GM18861 (cell line): ENCODE measurements at regions not wholly inside any gene's neighbourhood (a gene's known extent, or its start where the extent isn't known, plus 50 kb on each side); places are given as distances from the start of the nearest gene placed in this dataset.

ENCODE experiments used
- ATAC-seq: cut with Tn5 transposase; IDR thresholded peaks from one replicate; pipeline ENCODE4 v1.9.1; 2021; ENCODE audit not compliant: unreplicated experiment

DNA sequence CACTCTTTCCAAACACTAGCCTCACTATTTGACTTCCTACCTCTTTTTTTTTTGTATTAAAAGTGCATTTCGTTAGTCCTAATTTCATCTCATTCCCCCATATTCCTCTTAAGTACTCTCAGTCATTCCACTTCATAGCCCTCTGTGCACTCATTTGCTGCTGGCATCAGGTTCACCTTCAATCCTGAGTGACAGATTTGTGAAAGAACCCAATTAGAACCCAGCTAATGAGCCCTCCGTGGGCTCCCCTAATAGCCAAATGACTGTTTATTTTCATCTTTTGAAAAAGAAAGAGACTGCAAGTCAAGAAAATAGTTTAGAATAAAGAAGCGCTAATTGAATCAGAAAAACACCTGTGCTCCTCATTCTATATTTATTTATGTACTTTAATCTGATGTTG is 512.1 kb upstream of the LRATD1 start:
- no peak for ATAC-seq

DNA sequence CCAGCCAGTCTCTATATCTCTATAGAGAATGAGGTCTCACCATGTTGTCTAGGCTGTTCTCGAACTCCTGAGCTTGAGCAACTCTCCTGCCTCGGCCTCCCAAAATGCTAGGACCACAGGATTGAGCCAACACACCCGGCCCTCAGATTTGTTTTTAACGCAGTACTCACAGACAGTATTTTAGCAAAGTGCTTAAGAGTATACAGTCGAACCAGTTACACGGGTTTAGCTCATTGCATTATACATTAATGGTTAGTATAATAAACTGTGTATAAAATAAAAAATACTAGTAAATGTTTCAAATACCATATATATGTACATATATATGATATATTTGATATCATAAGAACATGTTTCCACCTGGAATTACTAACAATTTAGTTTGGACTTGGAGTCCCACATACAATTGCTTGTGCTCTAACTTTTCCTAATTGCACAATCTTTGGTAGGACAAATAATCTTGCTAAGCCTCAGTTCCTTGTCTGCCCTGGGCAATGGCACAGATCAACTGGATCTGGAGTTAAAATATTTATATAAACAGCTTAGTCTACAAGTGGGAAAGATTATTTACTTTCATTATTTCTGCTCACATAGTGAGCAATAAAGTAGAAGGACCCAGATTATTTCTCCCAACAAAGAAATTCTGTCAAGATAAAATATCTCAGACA is 508.9 kb upstream of the LRATD1 start:
- no peak for ATAC-seq

DNA sequence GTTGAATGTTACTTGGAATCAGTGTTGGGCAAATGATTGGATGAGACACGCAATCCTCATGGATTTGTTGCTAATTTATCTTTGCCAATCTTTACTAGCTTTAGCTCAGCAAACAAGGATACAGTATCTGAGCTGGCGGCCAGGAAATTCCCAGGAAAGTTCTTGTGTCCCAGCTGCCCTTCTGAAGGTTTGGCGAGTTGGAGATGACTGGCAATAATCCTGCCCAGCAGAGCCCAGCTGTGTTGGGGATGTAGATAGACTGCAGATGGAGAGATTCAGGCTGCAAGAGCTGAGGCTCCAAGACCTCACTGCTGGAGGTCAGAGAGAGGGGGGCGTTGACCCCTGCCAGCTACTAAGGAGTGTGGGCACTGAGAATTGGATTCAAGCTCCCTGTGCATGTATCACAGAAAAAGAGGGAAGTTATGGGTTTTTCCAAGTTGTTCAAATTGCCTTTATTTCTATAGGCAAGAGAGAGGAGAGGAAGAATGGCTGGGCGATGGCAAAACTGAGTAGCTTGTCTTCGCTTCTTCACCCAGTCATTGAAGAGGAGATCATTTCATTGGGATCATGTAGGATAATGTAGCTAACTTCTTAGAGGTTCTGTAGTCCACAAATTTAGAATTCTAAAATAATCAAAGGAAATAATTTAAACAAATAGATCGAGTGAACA is 506.8 kb upstream of the LRATD1 start:
- ATAC-seq: no peak

DNA sequence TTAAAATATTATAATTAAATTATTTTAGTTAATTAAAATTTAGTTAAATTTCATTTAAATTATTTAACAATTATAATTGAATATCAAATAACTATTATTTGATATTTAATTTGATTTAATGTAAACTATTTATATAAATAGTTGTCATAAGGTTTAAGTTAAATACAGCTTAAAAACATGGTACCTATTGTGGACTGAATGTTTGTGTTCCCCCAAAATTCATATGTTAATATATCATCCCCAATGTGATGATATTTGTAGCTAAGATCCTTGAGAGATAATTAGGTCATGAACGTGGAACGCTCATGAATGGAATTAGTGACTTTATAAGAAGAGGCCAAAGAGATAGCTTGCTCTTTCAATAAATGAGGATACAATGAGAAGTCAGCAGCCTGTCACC is 505.7 kb upstream of the LRATD1 start:
- ATAC-seq: no peak

DNA sequence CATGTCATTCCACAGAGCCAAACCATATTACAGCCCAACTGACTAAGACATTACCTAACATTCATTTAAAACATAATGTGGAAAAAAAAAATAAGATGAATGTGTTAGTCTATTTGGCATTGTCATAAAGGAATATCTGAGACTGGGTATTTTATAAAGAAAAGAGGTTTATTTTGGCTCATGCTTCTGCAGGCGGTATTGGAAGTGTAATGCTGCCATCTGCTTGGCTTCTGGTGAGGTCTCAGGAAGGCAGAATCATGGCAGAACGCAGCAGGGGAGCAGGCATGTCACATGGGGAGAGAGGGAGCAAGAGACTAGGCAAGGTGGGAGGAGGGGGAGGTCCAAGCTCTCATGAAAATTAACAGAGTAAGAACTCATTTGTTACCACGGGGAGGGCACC is 504.8 kb upstream of the LRATD1 start:
- ATAC-seq: no peak

DNA sequence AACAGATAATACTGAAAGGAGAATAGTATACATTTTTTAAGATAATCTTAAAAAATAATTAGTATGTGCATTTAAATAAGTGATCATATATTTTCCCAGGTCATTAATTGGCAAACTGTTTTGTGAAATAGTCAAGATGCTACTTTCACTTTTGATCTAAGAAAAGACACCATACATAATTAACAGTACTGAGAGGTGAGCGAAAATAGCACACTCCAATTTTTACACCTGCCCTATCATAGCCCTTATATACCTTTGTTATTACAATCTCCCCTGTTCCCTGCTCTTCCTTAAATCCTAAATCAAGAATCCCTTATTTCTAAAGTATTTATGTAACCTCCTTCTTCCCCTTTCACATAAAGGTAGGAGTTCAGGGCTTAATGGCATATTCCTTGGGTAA is 500.1 kb upstream of the LRATD1 start:
- no peak for ATAC-seq

DNA sequence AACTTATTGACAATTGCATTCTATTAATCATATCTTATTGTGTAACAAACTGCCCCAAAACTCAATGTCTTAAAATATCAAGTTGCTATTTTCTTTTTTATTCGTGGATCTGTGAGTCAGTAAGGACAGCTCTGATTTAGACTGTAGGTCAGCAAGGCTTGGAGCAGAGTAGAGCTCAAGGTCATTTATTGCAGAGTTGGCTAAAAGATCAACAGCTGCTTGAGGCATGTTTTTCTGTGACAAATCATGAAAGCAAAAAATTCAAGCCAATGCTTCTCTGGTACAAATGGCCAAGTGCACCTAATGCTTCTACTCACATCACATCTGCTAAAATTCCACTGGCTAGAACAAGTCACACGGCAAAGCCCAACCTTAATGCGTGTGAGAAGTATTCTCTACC is 497.7 kb upstream of the LRATD1 start:
- ATAC-seq: no peak

DNA sequence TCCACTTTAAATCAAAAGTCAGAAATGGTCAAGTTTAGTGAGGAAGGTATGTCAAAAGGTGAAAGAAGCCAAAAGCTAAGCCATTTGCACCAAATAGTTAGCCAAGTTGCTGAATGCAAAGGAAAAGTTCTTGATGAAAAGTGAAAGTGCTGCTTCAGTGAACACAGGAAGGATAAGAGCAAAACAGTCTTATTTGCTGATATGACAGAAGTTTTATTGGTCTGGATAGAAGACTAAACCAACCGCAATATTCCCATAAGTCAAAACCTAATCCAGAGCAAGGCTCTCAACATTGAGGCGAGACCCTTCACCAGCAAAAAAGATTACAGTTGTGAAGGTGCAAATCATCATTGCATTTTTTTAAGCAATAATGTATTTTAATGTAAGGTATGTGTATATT is 496.5 kb upstream of the LRATD1 start:
- ATAC-seq: no peak

DNA sequence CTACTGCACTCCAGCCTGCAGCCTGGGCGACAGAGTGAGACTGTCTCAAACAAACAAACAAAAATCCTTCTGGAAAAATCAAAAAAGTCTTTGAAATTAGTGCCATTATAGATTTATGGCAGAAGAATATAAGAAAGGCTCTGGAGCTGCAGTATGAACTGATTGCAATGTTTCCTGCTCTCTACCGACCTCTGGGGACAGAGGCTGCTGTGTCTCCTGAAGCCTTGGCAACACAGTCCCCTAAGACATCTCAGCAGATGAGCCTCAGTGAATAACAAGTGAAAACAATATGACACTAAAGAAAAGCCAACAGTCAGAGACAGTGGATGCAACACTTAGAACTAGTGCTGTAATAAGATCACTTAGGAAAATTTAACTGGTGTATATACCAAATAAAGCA is 494.9 kb upstream of the LRATD1 start:
- no peak for ATAC-seq

DNA sequence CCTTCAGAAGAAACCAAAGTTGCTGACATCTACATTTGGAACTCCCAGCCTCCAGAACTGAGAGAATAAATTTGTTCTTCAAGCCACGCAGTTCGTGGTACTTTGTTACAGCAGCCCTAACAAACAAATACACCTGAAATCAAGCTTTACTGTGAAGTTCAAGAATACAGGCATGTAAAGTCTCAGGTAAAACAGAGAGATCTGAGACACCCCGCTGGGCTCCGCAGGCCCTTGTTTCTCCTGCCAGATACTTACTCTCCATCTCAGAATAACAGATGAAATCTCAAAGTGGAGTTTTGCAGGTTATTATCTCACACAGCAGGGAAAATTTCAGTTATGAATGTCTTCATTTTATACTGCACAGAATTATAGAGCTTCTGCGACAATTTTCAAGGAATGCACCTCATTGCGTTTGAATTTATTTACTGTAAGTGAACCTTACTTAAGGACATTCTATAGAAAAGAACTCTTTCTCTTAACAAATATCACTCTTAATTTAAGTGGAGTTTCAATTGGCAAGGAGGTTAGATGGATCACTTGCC is 492.4 kb upstream of the LRATD1 start:
- no peak for ATAC-seq

DNA sequence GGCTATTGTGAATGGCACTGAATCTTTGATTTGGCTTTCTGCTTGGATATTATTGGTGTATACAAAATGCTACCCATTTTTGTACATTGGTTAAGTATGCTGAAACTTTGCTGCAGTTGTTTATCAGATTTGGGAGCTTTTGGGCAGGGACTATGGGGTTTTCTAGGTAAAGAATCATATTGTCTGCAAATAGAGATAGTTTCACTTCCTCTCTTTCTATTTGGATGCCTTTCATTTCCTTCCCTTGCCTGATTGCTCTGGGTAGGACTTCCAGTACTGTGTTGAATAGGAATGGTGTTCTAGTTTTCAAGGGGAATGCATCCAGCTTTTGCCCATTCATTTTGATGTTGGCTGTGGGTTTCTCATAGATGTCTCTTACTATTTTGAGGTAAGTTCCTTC is 489.1 kb upstream of the LRATD1 start:
- ATAC-seq: no peak

DNA sequence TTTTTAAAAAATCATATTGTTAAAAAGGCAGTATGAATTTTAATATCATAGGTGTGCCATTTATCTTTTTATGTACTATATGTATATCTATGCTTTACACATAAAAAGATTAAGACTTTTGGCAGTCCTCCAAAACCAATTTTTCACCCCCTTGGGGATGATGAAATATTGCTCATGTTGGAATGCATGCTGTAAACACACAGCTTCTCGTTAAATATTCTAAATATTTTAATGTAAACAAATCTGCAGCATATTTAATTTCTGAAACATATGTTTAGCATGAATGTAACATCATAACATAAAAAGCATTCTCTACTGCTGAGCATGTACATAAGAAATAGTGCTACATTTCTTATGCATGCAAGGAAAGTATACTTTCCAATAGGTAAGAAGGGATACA is 484.3 kb upstream of the LRATD1 start:
- no peak for ATAC-seq

DNA sequence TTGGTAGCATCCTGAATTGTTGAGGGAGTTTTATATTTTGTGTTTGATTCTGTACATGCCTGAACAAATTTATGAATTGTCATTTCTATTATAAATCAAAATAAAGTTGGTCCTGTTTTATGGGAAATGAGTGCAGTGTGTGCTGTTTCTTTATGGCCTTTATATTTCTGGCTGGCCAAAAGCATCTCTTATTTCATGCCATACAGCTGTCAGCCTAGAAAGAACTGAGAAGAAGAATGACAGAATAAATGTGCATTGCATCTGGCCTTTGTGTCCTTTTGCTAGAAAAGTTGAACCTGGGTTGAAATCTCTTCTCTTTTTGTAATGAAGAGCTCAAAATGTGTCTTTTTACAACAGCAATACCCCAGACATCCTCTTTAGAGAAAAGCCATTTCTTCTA is 474.7 kb upstream of the LRATD1 start:
- ATAC-seq: no peak

DNA sequence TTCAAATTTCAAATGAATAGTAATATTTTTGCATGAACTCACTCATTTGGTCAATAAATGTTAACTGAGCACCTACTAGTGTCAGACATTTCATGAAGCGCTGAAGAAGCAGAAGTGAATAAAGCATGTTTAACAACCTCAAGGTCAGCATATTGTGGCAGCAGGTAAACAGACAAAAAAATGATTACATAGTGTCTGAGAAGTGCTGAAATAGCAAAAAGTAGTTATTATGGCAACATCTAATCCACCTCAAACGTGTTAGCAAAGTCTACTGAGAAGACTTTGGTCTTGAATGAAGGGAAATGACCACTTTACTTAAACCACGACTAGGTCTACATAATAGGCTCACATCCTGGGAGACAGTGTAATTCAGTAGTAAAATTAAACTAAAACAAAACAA is 452.2 kb upstream of the LRATD1 start:
- no peak for ATAC-seq

DNA sequence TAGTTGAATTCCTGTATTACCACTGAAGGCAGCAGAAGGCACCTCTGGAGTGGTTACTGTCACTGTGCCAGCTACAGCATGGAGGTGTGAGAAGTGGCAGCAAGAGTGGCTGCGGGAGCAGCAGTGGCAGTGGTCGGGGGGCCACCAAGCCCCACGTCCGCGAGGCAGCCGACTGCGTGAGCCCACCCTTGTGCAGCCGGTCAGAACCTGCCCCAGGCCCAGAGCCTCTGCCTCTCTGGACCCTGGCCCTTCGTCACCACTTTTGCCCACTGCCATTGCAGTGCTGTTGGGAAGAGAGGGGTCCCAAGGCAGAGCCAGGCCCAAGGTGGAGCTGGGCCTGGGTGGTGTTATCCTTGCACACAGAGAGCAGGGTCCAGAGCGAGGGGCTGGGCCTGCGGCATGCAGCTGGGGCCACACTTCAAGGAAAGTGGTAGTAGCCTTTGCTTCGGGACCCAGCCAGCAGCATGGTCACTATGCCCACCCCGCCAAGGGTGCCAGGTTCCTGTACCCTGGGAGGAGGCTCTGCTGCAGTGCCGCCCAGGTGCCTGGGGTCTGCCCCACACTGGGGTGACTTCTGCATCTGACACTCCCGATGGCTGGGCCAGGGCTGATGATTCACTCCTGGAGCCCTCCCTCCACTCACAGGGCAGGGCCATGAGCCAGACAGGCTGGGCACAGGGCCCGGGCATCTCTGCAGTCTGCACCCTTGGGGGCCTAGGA is 450.1 kb upstream of the LRATD1 start:
- ATAC-seq: no peak

DNA sequence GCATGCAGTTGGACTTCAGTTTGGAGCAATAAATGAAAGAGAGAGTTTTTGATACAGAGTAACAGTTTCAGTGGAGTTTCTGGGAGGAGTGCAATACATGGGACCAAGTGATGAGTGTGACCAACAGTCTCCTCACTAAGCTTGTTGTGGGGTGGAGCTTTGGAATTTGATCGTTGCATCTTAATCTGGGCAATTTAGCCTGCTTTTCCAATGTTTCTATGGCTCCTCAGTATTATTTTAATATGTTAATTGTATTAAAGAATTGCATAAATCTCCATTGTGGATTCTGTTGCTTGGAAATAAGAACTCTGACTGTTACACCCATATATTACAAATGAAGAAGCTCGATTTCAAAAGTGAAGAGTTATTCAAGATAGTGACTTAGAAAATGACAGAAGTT is 446.6 kb upstream of the LRATD1 start:
- no peak for ATAC-seq

DNA sequence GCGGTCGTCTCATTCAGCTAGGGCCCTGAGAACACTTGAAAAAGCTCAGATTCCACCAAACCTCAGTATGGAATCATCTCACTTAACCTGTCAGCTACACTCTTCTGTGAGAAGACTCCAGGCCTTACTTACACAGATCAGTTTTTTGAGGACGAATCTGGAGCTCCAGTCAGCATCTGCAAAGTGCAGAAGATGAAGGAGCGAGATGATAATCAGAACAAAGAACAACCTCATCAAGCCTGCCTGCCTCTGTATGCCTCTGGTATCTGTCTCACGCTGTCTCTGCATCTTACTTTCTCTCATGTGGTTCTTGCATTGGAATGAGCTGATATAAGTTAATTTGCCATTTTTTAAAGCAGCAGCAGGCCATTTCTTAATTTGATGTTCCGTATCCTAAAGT is 444.1 kb upstream of the LRATD1 start:
- no peak for ATAC-seq

DNA sequence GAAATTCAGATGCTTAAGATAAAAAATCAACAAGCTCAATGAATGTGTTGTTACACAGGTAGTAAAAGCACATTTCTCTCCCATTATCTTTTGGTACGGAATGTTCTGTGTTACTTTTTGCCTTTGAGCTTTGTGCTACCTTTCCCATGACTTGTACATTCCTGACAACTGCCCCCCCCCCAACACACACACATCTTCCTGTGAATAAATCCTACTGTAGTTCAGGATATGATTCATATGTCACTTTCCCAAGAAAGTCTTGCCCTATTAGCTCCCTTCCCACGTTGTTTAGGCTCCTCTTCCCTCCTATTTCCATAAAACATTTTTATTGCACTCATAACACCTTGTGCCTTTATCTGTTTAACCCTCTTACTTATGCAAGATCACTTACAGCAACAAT is 442.6 kb upstream of the LRATD1 start:
- ATAC-seq: no peak

DNA sequence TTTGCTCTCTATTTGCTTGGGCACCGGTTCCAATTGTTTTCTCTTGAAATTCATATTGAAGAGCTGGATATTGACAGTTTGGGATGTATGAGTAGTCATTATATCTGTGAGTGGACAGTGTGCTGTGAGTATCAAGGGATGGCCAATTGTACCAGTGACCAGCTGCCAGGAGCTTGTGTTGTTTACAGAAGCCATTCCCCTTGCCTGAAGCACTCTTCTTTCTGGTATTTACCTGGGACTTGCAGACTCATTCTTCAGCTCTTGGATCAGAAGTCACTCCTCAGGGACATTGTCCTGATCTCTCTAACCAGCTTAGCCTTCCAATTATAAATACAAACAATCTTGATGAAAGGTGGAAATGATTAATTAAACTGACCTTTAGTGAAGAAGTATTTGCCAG is 438.3 kb upstream of the LRATD1 start:
- ATAC-seq: no peak

DNA sequence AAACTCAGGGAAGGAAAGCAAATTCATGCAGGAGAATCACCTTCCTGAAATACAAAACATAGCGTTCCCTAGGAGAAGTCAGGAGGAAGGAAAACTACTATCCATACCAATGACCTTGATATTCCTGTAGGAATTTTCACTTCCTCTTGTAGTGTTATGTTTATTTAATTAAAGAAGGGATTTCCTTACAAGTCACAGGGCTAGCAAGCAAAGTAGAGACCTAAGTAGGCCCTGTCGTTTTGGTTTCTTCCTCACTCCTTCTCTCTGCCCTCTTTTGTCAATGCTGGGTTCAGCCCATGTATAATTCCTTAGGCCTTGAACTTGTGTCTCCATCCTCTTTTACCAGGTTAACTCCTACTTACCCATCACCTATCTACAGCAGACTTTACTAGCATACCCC is 435.2 kb upstream of the LRATD1 start:
- no peak for ATAC-seq

DNA sequence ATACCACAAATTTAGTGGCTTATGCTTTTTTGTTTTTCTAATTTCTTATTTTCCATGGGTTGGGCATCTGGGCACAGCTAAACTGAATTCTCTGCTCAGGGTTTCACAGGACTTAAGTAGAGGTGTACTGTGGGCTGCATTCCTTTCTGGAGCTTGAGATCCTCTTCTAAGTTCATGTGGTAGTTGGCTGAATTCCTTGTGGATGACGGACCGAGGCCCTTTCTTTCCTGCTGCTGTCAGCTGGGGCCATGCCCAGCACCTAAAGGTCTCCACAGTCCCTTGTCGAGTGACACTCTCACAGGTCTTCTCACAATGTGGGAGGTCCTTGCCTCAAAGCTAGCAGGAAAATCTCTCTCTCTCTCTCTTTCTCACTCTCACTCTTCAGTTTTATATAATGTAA is 433.5 kb upstream of the LRATD1 start:
- ATAC-seq: no peak

DNA sequence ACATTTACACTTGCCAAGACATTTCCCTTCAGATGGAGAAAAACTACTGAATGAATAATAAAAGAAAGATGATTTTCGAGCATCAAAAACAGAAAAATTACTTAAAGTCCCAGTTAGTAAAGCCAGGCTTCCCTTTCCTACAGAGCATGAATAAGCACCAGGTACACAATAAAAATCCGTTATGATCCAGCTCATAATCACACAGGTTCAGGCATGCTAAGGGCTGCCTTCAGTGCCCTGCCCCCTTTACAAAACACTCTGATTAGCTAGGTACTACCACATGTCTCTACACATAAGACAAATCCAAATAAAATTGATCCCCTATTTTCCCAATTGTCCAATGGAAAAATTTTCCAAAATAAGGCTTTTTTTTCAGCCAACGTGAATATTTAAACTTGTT is 413.2 kb upstream of the LRATD1 start:
- ATAC-seq: no peak
